ENCODE measurements at regions not wholly inside any gene's neighbourhood (a gene's known extent, or its start where the extent isn't known, plus 50 kb on each side); places are given as distances from the start of the nearest gene placed in this dataset.
"Not testable (repeated sequence)": the region's sequence is repeated elsewhere in the genome, so short reads cannot be mapped to it uniquely, and the experiment has no call there.

DNA sequence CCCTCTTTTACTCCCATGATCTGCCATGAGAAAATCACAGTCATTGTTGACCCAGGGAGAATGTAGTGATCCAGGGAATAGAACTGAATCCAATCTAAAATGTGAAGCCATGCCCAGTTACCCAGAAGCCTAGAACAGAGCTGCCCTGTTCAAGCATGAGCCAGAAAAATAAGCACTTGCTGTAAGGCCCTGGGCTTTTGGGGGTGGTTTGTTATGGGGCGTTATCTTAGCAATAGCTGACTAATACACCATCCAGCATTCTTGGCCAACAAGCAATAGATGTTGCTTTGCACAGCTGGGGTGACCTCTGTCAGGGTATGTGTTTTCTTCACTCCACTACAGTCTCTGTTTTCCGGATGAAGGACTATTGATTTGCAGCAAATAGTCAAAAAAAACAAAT is 120.4 kb downstream of the ZFP64 start:
- no peak for DNase-seq (ENCODE audit: extremely low spot score in 2 of 2)
- Histone ChIP-seq H3K4me3 (no peak overlapping the region), H3K36me3 (no peaks in the 10 kb centered on the region), H3K4me1 (no peaks in the 10 kb centered on the region), H3K27me3 (no peaks in the 10 kb centered on the region), H3K27ac (no peak overlapping the region), H3K9me3 (no peaks in the 10 kb centered on the region)
- intact Hi-C loops (cut with DNase I) = no loop called here
- TF ChIP-seq POLR2AphosphoS5 (IDR thresholded peaks at IDR 0.05; ENCODE audit: insufficient read depth in 1 of 2, low read depth in 1 of 2) (no peak), POLR2A (IDR thresholded peaks at IDR 0.05) (no peak), CTCF (IDR thresholded peaks at IDR 0.05) (no peak)

DNA sequence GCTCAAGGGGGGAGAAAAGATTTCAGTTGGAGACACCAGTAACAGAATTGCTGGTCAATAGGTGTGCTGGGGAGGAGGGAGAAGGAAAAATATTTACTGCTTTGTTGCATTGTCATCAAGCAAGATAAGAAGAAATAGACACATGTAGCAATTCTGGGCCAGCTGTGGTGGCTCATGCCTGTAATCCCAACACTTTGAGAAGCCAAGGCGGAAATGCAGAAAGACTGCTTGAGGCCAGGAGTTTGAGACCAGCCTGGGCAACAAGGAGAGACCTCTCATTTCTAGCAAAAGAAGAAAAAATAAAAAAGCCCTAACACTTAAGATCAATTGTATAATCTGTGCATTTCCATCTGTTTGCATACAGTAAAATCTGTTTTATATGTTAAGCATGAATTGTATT is 126.6 kb downstream of the ZFP64 start:
- no peaks in the 10 kb centered on the region for H3K4me1 ChIP-seq
- H3K27ac ChIP-seq = no peak overlapping the region
- H3K27me3 ChIP-seq = no peaks in the 10 kb centered on the region
- intact Hi-C loops (cut with DNase I) = no loop called here
- no peak overlapping the region for H3K4me3 ChIP-seq
- no peak for TF ChIP-seq CTCF (IDR thresholded peaks at IDR 0.05)
- no peaks in the 10 kb centered on the region for H3K36me3 ChIP-seq
- DNase-seq (ENCODE audit: extremely low spot score in 2 of 2) = no peak
- H3K9me3 ChIP-seq = no peaks in the 10 kb centered on the region

GRCh38 chr20:52062452-52063209 is 128.9 kb downstream of the ZFP64 start:
- no peaks in the 10 kb centered on the region for H3K36me3 ChIP-seq
- DNase-seq (ENCODE audit: extremely low spot score in 2 of 2) = no peak
- no peaks in the 10 kb centered on the region for H3K4me1 ChIP-seq
- no peaks in the 10 kb centered on the region for H3K27me3 ChIP-seq
- TF ChIP-seq POLR2AphosphoS5 (IDR thresholded peaks at IDR 0.05; ENCODE audit: insufficient read depth in 1 of 2, low read depth in 1 of 2) (no peak), POLR2A (IDR thresholded peaks at IDR 0.05) (no peak), CTCF (IDR thresholded peaks at IDR 0.05) (no peak)
- H3K27ac ChIP-seq = no peak overlapping the region
- H3K4me3 ChIP-seq = no peak overlapping the region
- intact Hi-C loops (cut with DNase I) = no loop called here
- no peaks in the 10 kb centered on the region for H3K9me3 ChIP-seq

- Histone ChIP-seq H3K27ac (no peak overlapping the region), H3K36me3 (no peaks in the 10 kb centered on the region), H3K4me1 (no peaks in the 10 kb centered on the region), H3K9me3 (no peaks in the 10 kb centered on the region), H3K4me3 (no peak overlapping the region), H3K27me3 (no peaks in the 10 kb centered on the region)
- no peak for TF ChIP-seq CTCF (IDR thresholded peaks at IDR 0.05)
- TF ChIP-seq POLR2AphosphoS5 (IDR thresholded peaks at IDR 0.05; ENCODE audit: insufficient read depth in 1 of 2, low read depth in 1 of 2) = no peak
- no peak for TF ChIP-seq POLR2A (IDR thresholded peaks at IDR 0.05)
- intact Hi-C loops (cut with DNase I) = no loop called here
- DNase-seq (ENCODE audit: extremely low spot score in 2 of 2) = no peak
Observed at GRCh38 chr20:52060794-52061714, 130.5 kb downstream of the ZFP64 start.

DNA sequence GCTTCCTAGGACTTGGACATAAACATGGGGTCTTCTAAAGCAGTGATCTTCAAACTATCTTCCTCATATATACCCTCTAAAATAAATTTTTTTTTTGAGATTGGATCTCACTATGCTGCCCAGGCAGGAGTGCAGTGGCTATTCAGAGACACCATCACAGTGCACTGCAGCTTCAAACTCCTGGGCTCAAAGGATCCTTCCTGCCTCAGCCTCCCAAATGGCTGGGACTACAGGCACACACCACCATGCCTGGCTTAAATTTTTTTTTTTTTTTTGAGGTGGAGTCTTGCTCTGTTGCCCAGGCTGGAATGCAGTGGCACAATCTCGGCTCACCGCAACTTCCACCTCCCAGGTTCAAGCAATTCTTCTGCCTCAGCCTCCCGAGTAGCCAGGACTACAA is 134.4 kb downstream of the ZFP64 start:
- H3K36me3 ChIP-seq; intact Hi-C loops (cut with DNase I); DNase-seq (ENCODE audit: extremely low spot score in 2 of 2); H3K9me3 ChIP-seq; H3K4me3 ChIP-seq; H3K27me3 ChIP-seq; H3K4me1 ChIP-seq; H3K27ac ChIP-seq: not testable (repeated sequence)
